Posterior vena cava (tissue), 2 donors: ENCODE measurements at regions not wholly inside any gene's neighbourhood (a gene's known extent, or its start where the extent isn't known, plus 50 kb on each side); places are given as distances from the start of the nearest gene placed in this dataset.
"Not testable (repeated sequence)": the region's sequence is repeated elsewhere in the genome, so short reads cannot be mapped to it uniquely, and the experiment has no call there.

Source experiments
- DNase-seq: peaks from one replicate; pipeline ENCODE4 v3.0.0-alpha.2; 2020; ENCODE audit warnings: low spot score
- intact Hi-C, 2 donors: fragments of 100-400 bp; cut with DNase I; formaldehyde crosslinking; loops; one replicate each; pipeline versions ENCODE4 v1.14.1 to v1.14.2; 2022 to 2023
- donor health status: DM: yes; HTN: yes; CAD: no.
- donor health status: DM: yes; HTN: yes; CAD: no.

DNA sequence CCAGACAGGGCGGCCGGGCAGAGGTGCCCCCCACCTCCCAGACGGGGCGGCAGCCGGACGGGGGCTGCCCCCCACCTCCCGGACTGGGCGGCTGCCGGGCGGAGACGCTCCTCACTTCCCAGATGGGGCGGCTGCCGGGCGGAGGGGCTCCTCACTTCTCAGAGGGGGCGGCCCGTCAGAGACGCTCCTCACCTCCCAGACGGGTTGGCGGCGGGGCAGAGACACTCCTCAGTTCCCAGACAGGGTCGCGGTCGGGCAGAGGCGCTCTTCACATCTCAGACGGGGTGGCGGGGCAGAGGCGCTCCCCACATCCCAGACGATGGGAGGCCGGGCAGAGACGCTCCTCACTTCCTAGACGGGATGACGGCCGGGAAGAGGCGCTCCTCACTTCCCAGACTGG is 68.5 kb upstream of the GPC4 start:
- DNase-seq, intact Hi-C loops: not testable (repeated sequence)

GRCh38 chrX:133482056-133482952 is 67.0 kb upstream of the GPC4 start:
- intact Hi-C loops: no loop called here
- no peak for DNase-seq

GRCh38 chrX:133477986-133478385 is 62.7 kb upstream of the GPC4 start:
- intact Hi-C loops: no loop called here
- DNase-seq: no peak

DNA sequence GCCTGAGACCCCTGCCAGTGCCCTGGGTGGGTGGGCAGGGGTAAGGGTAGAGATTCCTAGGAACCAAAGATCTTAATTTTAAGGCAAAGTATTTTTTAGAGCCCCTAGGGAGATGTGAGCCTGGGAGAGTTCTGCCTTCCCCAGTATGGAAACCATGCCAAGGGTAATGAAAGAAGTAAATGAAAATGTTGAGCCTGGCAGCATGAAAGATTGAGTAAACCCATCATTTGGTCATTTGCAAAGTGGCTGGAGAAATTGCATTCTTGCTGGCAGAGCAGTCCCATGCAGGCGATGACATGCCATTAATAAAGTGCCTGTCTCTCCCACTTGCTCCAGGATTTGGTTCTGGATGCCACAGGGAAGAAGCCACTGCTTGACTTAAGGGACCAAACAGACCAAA is 60.7 kb upstream of the GPC4 start:
- intact Hi-C loops: no loop called here
- DNase-seq: no peak

- no peak for DNase-seq
- intact Hi-C loops: no loop called here
These were observed 60.2 kb upstream of the GPC4 start for GRCh38 chrX:133475521-133475920.

- intact Hi-C loops: no loop called here
- DNase-seq: no peak
These were observed 59.3 kb upstream of the GPC4 start for GRCh38 chrX:133474574-133474973.

GRCh38 chrX:133473451-133473850 is 58.2 kb upstream of the GPC4 start:
- intact Hi-C loops: loop anchor here in 1 of 2 donors (1.0 kb wide), 1 partner anchor 29 kb away; no protein-coding TSS in a partner anchor
- DNase-seq: no peak

GRCh38 chrX:133468051-133468450 is 52.8 kb upstream of the GPC4 start:
- no peak for DNase-seq
- intact Hi-C loops: no loop called here

DNA sequence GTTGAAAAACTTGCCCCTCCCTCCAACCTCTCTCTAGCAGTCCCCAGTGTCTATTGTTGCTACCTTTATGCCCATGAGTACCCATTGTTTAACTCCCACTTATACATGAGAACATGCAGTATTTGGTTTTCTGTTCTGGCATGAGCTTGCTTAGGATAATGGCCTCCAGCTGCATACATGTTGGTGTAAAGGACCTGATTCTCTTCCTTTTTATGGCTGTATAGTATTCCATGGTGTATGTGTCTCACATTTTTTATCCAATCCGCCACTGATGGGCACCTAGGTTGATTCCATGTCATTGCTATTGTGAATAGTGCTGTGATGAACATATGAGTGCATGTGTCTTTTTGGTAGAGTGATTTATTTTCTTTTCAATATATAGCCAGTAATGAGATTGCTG is 50.0 kb upstream of the GPC4 start:
- no peak for DNase-seq
- intact Hi-C loops: no loop called here
